H1 (cell line): ENCODE measurements at regions not wholly inside any gene's neighbourhood (a gene's known extent, or its start where the extent isn't known, plus 50 kb on each side); places are given as distances from the start of the nearest gene placed in this dataset.

Experiments
- ATF3 ChIP-seq: IDR thresholded peaks from 2 replicates; pipeline ENCODE4 v1.6.1; 2011; ENCODE audit warnings: low read depth, mild to moderate bottlenecking, low read length; ENCODE audit not compliant: insufficient read depth
- BCL11A ChIP-seq, 2 experiments: IDR thresholded peaks; one replicate each; pipeline ENCODE4 v1.6.1; 2011; ENCODE audit warnings: low read depth in 2 of 2, low read length in 2 of 2, mild to moderate bottlenecking in 2 of 2
- CEBPB ChIP-seq: IDR thresholded peaks from 2 replicates; pipeline ENCODE4 v1.6.1; 2012; ENCODE audit warnings: low read depth, low read length
- CHD2 ChIP-seq: IDR thresholded peaks from 2 replicates; pipeline ENCODE4 v1.6.1; 2012; ENCODE audit warnings: low read length, improper control_type of control experiment
- CHD7 ChIP-seq: fragments of 300-600 bp; sonication (generic); IDR thresholded peaks from 2 replicates; pipeline ENCODE4 v1.7.1; 2012; ENCODE audit warnings: low read length, moderate library complexity, mild to moderate bottlenecking, inconsistent platforms; ENCODE audit not compliant: insufficient replicate concordance
- FOSL1 ChIP-seq: IDR thresholded peaks from 2 replicates; pipeline ENCODE4 v1.6.1; 2011; ENCODE audit warnings: mild to moderate bottlenecking, low read depth, low read length, moderate library complexity; ENCODE audit not compliant: insufficient read depth
- MAX ChIP-seq: IDR thresholded peaks from 2 replicates; pipeline ENCODE4 v1.6.1; 2012; ENCODE audit warnings: inconsistent platforms
- POU5F1 ChIP-seq: IDR thresholded peaks from 2 replicates; pipeline ENCODE4 v1.6.1; 2011; ENCODE audit warnings: low read depth, mild to moderate bottlenecking, low read length, moderate library complexity
- SP1 ChIP-seq: IDR thresholded peaks from 2 replicates; pipeline ENCODE4 v1.6.1; 2011; ENCODE audit warnings: low read depth, low read length
- TEAD4 ChIP-seq: IDR thresholded peaks from 2 replicates; pipeline ENCODE4 v1.6.1; 2012; ENCODE audit warnings: low read depth, low read length, inconsistent platforms, mixed read lengths

GRCh38 chr3:87733671-87734367, 325.0 kb downstream of the CGGBP1 start (continued):
- TF ChIP-seq CHD7 (no peak), MAX (no peak), ATF3 (no peak), CEBPB (no peak), POU5F1 (peak; percentile 8; the same call in 1 of the 2 replicates), TEAD4 (peak; percentile 55), BCL11A (IDR thresholded peaks at IDR 0.05; ENCODE audit: low read depth in 2 of 2, low read length in 2 of 2) (no peak), FOSL1 (no peak), SP1 (0 out of 2 replicates have a peak, but pooled peaks have one; percentile 42), CHD2 (no peak)
